NCI-H2107 (cell line): ENCODE measurements at regions not wholly inside any gene's neighbourhood (a gene's known extent, or its start where the extent isn't known, plus 50 kb on each side); places are given as distances from the start of the nearest gene placed in this dataset.

ENCODE experiments used
- DNase-seq: peaks from one replicate; lab custom pipeline; 2025; lab: John Stamatoyannopoulos, UW

GRCh38 chr11:86119906-86120305 is 51.0 kb upstream of the PICALM start:
- no peak for DNase-seq

GRCh38 chr11:86119077-86119476 is 50.2 kb upstream of the PICALM start:
- no peak for DNase-seq
